Fibroblast of skin of scalp (primary cell): ENCODE measurements at regions not wholly inside any gene's neighbourhood (a gene's known extent, or its start where the extent isn't known, plus 50 kb on each side); places are given as distances from the start of the nearest gene placed in this dataset.

Source experiments
- DNase-seq: peaks from one replicate; pipeline ENCODE4 v3.0.0-alpha.2; 2013

GRCh38 chr16:74030000-74030706, 266.5 kb upstream of the PSMD7 start:
- no peak for DNase-seq

GRCh38 chr16:74029115-74029792, 267.4 kb upstream of the PSMD7 start:
- no peak for DNase-seq

GRCh38 chr16:74026373-74027281, 270.0 kb upstream of the PSMD7 start:
- DNase-seq = no peak

- DNase-seq = no peak
Measured at GRCh38 chr16:74024953-74025352, 271.7 kb upstream of the PSMD7 start.

GRCh38 chr16:74020095-74020670, 276.4 kb upstream of the PSMD7 start:
- no peak for DNase-seq

- no peak for DNase-seq
Measured at GRCh38 chr16:74019612-74020011, 277.0 kb upstream of the PSMD7 start.

- DNase-seq = no peak
Measured at GRCh38 chr16:74015953-74016352, 280.7 kb upstream of the PSMD7 start.

- DNase-seq = no peak
Measured at GRCh38 chr16:73998707-73999106, 297.9 kb upstream of the PSMD7 start.

- DNase-seq = peak; percentile 6
Measured at GRCh38 chr16:73997971-73998370, 298.6 kb upstream of the PSMD7 start.

GRCh38 chr16:73997340-73997711, 299.3 kb upstream of the PSMD7 start:
- peak; percentile 0 for DNase-seq

GRCh38 chr16:73996624-73997339, 299.8 kb upstream of the PSMD7 start:
- peak; percentile 43 for DNase-seq

GRCh38 chr16:73993878-73994277, 302.7 kb upstream of the PSMD7 start:
- no peak for DNase-seq

GRCh38 chr16:73978407-73978784, 318.2 kb upstream of the PSMD7 start:
- DNase-seq = no peak

GRCh38 chr16:73976644-73977043, 320.0 kb upstream of the PSMD7 start:
- no peak for DNase-seq

- DNase-seq = no peak
Measured at GRCh38 chr16:73973174-73973573, 323.4 kb upstream of the PSMD7 start.

GRCh38 chr16:73966851-73967250, 329.8 kb upstream of the PSMD7 start:
- no peak for DNase-seq

- no peak for DNase-seq
Measured at GRCh38 chr16:73965591-73965990, 331.0 kb upstream of the PSMD7 start.

- peak; percentile 79 for DNase-seq
Measured at GRCh38 chr16:73956587-73957494, 339.8 kb upstream of the PSMD7 start.

- DNase-seq = no peak
Measured at GRCh38 chr16:73955702-73956101, 340.9 kb upstream of the PSMD7 start.

- DNase-seq = no peak
Measured at GRCh38 chr16:73955255-73955654, 341.4 kb upstream of the PSMD7 start.

- peak; percentile 74 for DNase-seq
Measured at GRCh38 chr16:73951481-73951880, 345.1 kb upstream of the PSMD7 start.
